ENCODE measurements at regions not wholly inside any gene's neighbourhood (a gene's known extent, or its start where the extent isn't known, plus 50 kb on each side); places are given as distances from the start of the nearest gene placed in this dataset.

DNA sequence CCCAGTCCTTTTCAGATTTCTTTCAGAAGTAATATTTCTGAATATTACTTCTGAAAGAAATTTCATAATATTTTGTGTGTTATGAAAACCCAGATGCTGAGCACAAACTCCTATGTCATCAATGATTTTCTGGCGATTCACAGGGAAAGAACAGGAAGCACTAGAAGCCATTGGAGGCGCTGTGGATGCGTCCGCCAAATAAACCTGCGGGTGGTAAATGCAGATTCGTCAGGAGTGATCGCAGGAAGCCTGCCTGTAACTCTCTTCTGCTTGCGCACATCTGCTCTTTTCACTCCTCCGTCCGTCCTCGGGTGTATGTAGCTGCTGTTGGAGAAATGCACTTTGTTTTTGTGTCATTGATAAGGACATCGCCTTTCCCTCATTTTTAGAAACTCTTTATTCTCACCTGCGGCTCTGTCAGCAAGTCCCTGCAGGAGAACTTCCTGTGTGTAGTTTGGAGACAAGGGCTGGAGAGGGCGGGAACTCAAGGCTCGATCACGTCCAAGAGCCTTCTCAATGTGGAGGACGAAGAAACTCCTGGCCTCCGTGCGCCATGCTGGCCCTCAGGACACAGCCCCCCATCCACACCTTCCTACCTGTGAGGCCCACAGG, 483.8 kb downstream of the GALR1 start:
- Mint-ChIP-seq H3K4me3 (no peak overlapping the region), H3K36me3 (no peaks in the 10 kb centered on the region), H3K9me3 (no peaks in the 10 kb centered on the region), H3K27ac (no peak overlapping the region), H3K4me1 (no peaks in the 10 kb centered on the region), H3K27me3 (peaks cover 10% of the 10 kb centered on the region)

DNA sequence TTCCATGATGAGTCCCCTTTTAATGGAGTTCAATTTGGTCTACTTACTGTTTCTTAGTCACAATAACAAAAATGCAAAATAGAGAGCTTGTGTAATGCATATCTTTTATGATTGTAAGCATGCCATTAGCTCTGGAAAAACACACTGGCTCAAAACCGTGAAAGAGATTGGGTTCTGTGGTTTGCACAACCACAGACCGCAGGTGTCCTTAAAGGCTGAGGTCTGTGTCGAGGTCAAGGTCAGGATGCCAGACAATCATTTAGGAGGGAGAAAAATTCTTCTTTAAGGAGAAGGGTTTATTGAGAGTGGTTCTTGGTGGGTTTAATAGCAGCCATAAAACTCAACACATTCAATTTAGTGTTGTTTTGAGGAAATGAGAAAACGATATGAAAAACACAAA, 487.2 kb downstream of the GALR1 start:
- H3K9me3 Mint-ChIP-seq: no peaks in the 10 kb centered on the region

DNA sequence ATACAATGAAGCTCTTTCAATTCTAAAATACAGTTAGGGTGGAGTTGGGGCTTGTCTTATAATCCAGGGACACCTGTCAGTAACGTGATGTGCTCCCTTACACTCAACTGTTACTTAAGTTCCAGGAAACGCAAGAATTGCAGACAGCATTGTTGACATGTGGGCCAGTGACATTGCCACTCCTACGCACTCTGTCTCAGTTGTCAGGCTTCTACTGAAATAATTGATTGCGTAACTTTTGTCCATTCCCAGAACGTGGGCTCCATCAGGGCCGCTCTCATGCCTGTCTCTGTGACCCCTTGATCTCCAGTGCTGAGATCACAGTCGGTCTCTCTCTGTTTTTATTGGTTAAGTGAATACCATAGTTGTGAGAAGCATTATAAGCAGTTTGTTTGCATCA, 487.8 kb downstream of the GALR1 start:
- Mint-ChIP-seq H3K4me1 (no peaks in the 10 kb centered on the region), H3K9me3 (no peaks in the 10 kb centered on the region), H3K4me3 (no peak overlapping the region), H3K36me3 (no peaks in the 10 kb centered on the region), H3K27me3 (peaks cover 19% of the 10 kb centered on the region), H3K27ac (no peak overlapping the region)

More for the DNA sequence above, 487.2 kb downstream of the GALR1 start:
- Mint-ChIP-seq H3K27me3 (peaks cover 17% of the 10 kb centered on the region), H3K27ac (no peak overlapping the region), H3K36me3 (no peaks in the 10 kb centered on the region), H3K4me1 (no peaks in the 10 kb centered on the region), H3K4me3 (no peak overlapping the region)

DNA sequence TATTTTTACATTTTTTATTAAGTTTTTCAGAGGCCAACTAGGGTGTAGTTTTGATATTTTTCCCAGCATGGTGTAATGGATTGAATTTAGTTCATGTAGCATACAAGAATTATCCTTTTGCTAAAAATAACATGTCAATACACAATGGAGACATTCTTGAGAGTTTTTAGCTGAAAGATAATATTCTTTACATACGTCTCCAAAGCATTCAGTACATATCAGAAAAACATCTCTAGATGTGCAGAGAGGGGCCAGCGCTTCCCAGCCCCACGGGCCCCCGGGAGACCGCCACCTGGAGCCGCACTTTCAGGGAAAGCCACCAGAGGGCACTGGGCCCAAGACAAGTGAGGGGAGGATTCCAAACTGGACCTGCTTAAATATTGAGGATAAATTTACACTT, 499.4 kb downstream of the GALR1 start:
- Mint-ChIP-seq H3K27ac (no peak overlapping the region), H3K36me3 (no peaks in the 10 kb centered on the region), H3K4me3 (no peak overlapping the region), H3K27me3 (peaks cover 6% of the 10 kb centered on the region), H3K9me3 (no peaks in the 10 kb centered on the region), H3K4me1 (no peaks in the 10 kb centered on the region)

DNA sequence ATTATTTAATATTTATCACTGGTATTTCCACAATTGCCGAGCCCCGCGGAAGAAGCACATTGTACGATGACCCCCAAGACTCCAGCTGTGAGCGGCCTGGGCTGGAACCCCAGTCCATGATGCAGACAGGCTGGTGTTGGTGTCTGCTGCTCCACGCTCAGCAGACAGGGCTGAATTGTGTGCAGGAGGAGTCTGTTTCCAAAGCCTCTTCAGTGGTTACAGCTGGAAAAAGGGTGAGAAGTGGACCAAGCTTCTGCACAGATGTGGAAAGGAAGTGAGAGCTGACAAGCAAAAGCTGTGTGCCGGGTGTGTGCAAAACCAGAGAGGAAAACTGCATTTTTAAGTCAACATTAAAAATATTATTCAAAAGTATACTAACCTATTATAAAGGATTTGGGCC, 500.4 kb downstream of the GALR1 start:
- H3K36me3 Mint-ChIP-seq: no peaks in the 10 kb centered on the region
- no peaks in the 10 kb centered on the region for H3K4me1 Mint-ChIP-seq
- H3K27me3 Mint-ChIP-seq: peaks cover 8% of the 10 kb centered on the region
- no peaks in the 10 kb centered on the region for H3K9me3 Mint-ChIP-seq
- no peak overlapping the region for H3K4me3 Mint-ChIP-seq
- no peak overlapping the region for H3K27ac Mint-ChIP-seq

DNA sequence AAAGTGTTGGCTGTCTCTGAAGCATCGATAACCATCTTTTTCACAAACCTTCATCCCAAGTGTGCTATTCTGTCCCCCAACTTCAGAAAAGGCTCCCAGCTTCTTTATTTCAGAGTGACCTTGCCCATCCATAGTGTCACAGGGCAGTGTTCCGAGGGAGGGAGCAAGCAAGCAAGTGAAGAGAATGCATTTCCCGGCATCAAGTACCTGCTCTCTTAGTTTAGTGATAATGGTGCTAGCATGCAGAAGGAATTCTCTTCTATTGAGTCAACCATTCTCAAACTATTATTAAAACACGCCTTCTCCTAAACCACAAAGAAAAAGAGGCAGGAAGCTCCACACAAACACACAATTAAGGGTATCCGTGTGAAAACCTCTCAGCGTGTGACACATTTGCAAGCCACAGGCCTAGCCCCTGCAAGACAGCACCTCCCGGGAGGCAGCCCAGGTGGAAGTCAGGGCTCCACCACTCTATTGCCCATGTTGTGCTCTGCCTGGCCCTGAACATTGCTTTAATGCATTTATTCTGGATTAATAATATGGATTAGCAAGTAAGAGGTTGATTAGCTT, 504.9 kb downstream of the GALR1 start:
- Mint-ChIP-seq H3K9me3 (no peaks in the 10 kb centered on the region), H3K36me3 (no peaks in the 10 kb centered on the region), H3K27me3 (peaks cover 11% of the 10 kb centered on the region), H3K27ac (no peak overlapping the region), H3K4me1 (no peaks in the 10 kb centered on the region), H3K4me3 (no peak overlapping the region)

DNA sequence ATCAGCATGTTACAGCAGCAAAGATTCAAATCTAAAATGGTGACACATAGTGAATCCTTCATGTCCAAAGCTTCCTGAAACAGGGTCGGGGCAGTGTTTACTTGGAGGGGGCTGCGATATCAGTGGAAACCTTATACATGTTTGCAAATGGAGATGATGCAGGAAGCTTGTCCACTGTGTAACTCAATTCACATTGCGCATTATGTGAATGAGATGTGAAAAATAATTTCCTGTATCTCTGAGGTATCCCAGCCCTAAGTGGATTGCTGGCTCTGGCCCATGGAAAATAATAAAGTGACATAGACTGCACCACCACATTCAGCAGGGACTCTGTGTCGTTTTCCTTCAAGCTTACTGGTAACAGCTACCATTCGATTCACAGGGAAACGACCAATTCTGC, 505.5 kb downstream of the GALR1 start:
- Mint-ChIP-seq H3K27ac (no peak overlapping the region), H3K9me3 (no peaks in the 10 kb centered on the region), H3K4me3 (no peak overlapping the region), H3K4me1 (no peaks in the 10 kb centered on the region), H3K27me3 (peaks cover 11% of the 10 kb centered on the region), H3K36me3 (no peaks in the 10 kb centered on the region)

DNA sequence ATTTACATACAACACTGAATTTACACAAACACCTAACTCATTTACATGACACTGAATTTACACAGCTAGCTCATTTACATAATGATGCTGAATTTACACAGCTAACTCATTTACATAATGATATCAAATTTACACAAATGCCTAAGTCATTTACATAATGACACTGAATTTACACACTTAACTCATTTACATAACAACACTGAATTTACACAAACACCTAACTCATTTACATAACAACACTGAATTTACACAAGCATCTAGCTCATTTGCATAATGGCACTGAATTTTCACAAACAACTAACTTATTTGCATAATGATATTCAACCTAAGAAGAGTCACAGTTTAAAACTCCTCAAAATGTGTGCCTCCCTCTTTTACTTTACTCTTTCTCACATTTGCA, 511.7 kb downstream of the GALR1 start:
- Mint-ChIP-seq H3K4me1 (no peaks in the 10 kb centered on the region), H3K4me3 (no peak overlapping the region), H3K27me3 (peaks cover 12% of the 10 kb centered on the region)

DNA sequence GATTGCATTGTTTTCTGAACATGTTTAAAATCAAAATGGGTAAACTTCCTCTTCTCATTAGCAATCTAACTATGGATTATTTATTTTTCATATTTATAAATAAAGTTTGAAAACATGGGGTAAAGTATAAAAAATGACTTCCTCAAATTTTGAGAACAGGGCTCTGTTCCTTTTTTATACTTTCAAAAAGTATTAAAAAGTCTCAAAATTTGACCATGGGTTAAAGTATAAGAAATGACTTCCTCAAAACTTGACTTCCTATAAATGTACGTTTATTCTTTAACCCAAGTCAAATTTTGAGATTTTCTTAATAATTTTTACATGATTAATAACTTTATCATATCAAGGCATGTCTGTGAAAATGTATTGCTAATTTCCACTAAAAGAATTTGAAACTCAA, 512.4 kb downstream of the GALR1 start:
- H3K27ac Mint-ChIP-seq: no peak overlapping the region
- H3K4me3 Mint-ChIP-seq: no peak overlapping the region
- peaks cover 12% of the 10 kb centered on the region for H3K27me3 Mint-ChIP-seq
- H3K36me3 Mint-ChIP-seq: no peaks in the 10 kb centered on the region
- no peaks in the 10 kb centered on the region for H3K9me3 Mint-ChIP-seq
- H3K4me1 Mint-ChIP-seq: no peaks in the 10 kb centered on the region

More for the DNA sequence above, 511.7 kb downstream of the GALR1 start:
- Mint-ChIP-seq H3K36me3 (no peaks in the 10 kb centered on the region), H3K27ac (no peak overlapping the region), H3K9me3 (no peaks in the 10 kb centered on the region)

DNA sequence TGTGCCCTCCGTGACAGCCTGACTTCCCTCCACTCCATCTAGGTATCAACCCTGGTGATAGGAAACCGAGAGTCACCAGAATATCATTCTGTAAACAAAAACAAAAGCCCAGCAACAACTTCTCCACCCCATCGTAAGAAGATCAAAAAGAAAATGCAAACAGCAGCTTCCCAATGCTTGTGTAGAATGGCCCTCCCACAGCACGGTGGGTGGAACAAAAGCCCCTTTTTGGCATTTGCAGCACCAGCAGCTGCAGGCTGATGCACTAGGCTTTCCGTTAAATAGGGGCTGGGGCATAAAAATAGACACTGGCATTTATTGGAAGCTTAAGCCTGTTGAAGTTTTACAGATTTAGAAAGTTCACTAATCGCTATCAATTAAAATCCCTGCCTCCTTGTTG, 513.0 kb downstream of the GALR1 start:
- Mint-ChIP-seq H3K4me1 (no peaks in the 10 kb centered on the region), H3K4me3 (no peak overlapping the region), H3K9me3 (no peaks in the 10 kb centered on the region), H3K27ac (no peak overlapping the region), H3K27me3 (peaks cover 12% of the 10 kb centered on the region), H3K36me3 (no peaks in the 10 kb centered on the region)

DNA sequence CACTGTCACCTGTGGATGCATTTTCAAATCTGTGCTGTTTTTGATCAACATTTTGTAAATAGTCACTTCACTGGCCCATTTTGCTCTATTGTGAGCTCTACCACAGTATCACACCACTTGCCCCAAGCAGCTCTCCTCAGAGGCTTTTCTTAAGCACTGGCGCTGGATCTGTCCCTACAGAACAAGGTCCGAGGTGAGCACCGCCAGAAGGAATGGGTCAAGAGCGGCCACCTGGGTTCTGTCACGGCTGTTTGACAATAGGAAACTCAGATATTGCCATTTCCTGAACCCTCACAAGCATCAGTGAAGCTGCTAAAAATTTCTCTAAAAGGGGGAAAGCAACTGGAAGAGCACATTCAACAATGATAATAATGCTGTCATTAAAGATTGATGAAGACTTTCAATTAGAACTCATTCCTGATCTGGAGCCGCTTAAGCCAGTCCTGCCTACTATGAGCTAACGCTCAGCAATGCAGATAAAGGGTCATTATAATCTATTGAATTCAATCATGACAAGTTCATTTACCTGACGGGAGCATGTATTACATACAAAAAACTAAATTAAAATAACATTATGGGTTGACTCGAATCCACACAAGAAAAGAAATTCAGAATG, 514.0 kb downstream of the GALR1 start:
- H3K27ac Mint-ChIP-seq: no peak overlapping the region
- peaks cover 15% of the 10 kb centered on the region for H3K27me3 Mint-ChIP-seq
- no peaks in the 10 kb centered on the region for H3K4me1 Mint-ChIP-seq
- H3K9me3 Mint-ChIP-seq: no peaks in the 10 kb centered on the region
- H3K4me3 Mint-ChIP-seq: no peak overlapping the region
- H3K36me3 Mint-ChIP-seq: no peaks in the 10 kb centered on the region

DNA sequence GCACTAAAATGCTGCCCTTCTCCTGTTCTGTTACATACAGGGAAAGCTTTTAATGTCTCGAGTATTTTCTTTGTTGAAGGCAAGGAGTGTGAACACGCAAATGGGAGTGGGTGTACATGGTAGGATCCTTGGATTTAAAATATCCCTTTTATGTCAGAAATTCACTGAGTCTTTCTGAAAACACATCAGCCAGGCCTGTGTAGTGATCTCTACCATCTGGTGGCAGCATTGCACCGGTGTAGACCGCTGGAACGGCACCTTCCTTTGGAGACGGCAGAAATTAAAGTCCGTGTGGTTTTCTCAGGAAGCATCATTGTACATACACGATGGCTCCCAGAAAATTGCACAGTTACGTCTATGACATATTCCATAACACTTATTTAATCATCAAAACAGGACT, 515.8 kb downstream of the GALR1 start:
- peaks cover 15% of the 10 kb centered on the region for H3K27me3 Mint-ChIP-seq
- H3K27ac Mint-ChIP-seq: no peak overlapping the region
- no peak overlapping the region for H3K4me3 Mint-ChIP-seq
- H3K36me3 Mint-ChIP-seq: no peaks in the 10 kb centered on the region
- no peaks in the 10 kb centered on the region for H3K4me1 Mint-ChIP-seq
- H3K9me3 Mint-ChIP-seq: no peaks in the 10 kb centered on the region

DNA sequence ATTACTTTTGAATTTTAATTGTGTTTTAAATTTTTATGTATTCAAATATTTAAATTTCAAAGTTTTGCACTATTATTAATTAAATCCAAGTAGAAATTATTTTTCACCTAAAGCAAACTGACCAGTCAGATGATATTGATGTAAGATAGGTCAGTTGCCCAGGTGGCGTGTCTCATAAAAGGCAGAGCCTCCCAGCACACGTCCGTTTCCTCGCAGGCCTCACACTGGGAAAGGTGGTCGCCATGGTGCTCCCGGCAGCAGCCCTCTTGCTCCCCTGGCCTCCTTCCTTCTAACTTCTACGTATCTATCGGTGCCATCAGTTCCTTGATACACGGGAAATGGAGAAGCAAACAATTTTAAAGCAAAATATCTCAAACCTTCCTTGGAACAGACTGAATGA, 516.8 kb downstream of the GALR1 start:
- Mint-ChIP-seq H3K27me3 (peaks cover 14% of the 10 kb centered on the region), H3K9me3 (no peaks in the 10 kb centered on the region), H3K36me3 (no peaks in the 10 kb centered on the region), H3K4me3 (no peak overlapping the region), H3K4me1 (no peaks in the 10 kb centered on the region), H3K27ac (no peak overlapping the region)

DNA sequence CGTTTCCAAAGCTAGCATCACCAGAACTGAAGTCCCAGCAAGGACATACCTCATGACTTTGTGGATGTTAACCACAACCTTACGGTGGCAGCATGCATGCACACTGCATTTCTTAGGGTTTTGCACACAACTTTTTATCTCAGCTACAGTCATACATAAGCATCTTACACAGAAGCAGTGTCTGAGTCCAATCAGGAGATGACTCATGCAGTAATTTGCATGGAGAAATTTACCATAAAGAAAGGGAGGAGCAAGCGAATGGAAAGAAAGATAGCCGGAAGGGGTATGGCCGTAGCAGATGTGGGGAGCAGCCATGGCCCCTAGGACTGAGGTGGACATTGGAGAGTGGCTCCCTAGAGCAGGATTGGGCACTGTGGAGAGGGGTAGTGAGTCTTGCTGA, 522.5 kb downstream of the GALR1 start:
- no peaks in the 10 kb centered on the region for H3K4me1 Mint-ChIP-seq
- H3K9me3 Mint-ChIP-seq: no peaks in the 10 kb centered on the region
- peaks cover 3% of the 10 kb centered on the region for H3K27me3 Mint-ChIP-seq
- no peaks in the 10 kb centered on the region for H3K36me3 Mint-ChIP-seq
- no peak overlapping the region for H3K27ac Mint-ChIP-seq
- no peak overlapping the region for H3K4me3 Mint-ChIP-seq

DNA sequence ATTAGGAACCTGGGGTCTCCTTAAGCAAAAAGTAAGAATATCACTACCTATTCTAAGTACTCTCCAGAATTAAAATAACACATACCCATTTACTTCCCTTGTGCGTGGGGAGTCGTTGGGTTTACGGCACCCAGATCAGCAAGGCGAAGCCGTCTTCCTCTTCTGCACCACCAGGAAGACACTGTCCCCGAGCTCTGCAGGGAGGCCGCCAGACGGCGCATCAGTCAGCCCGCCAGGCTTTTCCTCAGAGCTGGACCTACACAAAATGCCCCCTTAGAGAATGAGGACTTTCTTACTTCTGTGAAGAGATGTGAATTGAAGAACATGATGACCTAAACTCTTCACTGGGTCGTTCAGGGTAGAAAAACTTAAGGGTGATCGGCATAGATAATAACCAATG, 526.5 kb downstream of the GALR1 start:
- Mint-ChIP-seq H3K4me3 (no peak overlapping the region), H3K27ac (no peak overlapping the region), H3K27me3 (no peaks in the 10 kb centered on the region), H3K36me3 (no peaks in the 10 kb centered on the region), H3K9me3 (no peaks in the 10 kb centered on the region), H3K4me1 (no peaks in the 10 kb centered on the region)

DNA sequence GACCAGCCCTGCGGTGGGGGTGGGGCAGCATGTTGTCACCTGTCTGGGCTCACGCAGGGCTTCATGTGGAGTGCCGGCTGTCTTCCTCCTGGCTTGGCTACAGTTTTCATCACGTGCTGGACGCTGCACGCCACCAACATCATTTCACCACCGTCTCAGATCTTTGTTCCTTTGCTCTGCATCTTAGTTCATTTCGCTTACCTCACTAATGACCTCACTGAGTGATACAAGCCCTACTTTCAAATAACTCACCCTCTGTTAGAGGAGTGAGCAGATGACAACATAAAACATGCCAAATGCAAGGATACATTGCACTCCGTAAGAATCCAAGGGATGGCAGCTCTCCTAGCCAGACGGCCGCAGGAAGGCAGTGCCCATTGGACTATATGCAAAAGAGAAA, 527.5 kb downstream of the GALR1 start:
- Mint-ChIP-seq H3K4me1 (no peaks in the 10 kb centered on the region), H3K9me3 (no peaks in the 10 kb centered on the region), H3K4me3 (no peak overlapping the region), H3K27me3 (no peaks in the 10 kb centered on the region), H3K36me3 (no peaks in the 10 kb centered on the region), H3K27ac (no peak overlapping the region)

All from activated naive CD4-positive, alpha-beta T cell treated with anti-CD3 and anti-CD28 coated beads, Interleukin-2, amount 50 U/mL, for 24 hours (primary cell).